CD4-positive, alpha-beta memory T cell (primary cell): ENCODE measurements at regions not wholly inside any gene's neighbourhood (a gene's known extent, or its start where the extent isn't known, plus 50 kb on each side); places are given as distances from the start of the nearest gene placed in this dataset.

Source experiments
- CTCF ChIA-PET: fragments of 350-600 bp; sonication (Branson Sonifier 250); formaldehyde crosslinking; loops from one replicate; lab custom pipeline; 2021; ENCODE audit warnings: inconsistent platforms; ENCODE audit not compliant: partially characterized antibody; lab: Charles Lee
- POLR2A ChIA-PET: fragments of 350-600 bp; sonication (Branson Sonifier 250); formaldehyde crosslinking; loops from one replicate; lab custom pipeline; 2021; ENCODE audit not compliant: partially characterized antibody; lab: Charles Lee
- DNase-seq, 5 donors: peaks; one replicate each; pipeline versions ENCODE4 v3.0.0 to v3.0.0-alpha.2; 2020 to 2022; ENCODE audit warnings: mixed read lengths in 1 of 5
- H3K27ac ChIP-seq: one replicate; pipeline ENCODE4 v1.7.0; 2013; ENCODE audit warnings: low read depth, low read length
- H3K27me3 ChIP-seq: 2 replicates; pipeline ENCODE4 v1.7.0; 2013; ENCODE audit warnings: mild to moderate bottlenecking, low read length, moderate library complexity; ENCODE audit not compliant: insufficient read depth
- H3K36me3 ChIP-seq: 2 replicates; pipeline ENCODE4 v1.7.0; 2013; ENCODE audit warnings: mild to moderate bottlenecking, low read length, moderate library complexity; ENCODE audit not compliant: insufficient read depth
- H3K4me1 ChIP-seq: 2 replicates; pipeline ENCODE4 v1.7.0; 2013; ENCODE audit warnings: mild to moderate bottlenecking, low read length, moderate library complexity; ENCODE audit not compliant: insufficient read depth
- H3K4me3 ChIP-seq, 2 donors: one replicate each; pipeline ENCODE4 v1.7.0; 2013; ENCODE audit warnings: low read length in 2 of 2, mild to moderate bottlenecking in 1 of 2
- H3K9me3 ChIP-seq, 2 donors: one replicate each; pipeline ENCODE4 v1.7.0; 2013; ENCODE audit warnings: low read length in 2 of 2, control low read depth in 1 of 2; ENCODE audit not compliant: control insufficient read depth in 1 of 2
- H3K27ac Mint-ChIP-seq, 7 donors: one replicate each; pipeline ENCODE4 v1.8.0; 2020 to 2021; ENCODE audit warnings: mixed read lengths in 7 of 7, mild to moderate bottlenecking in 6 of 7, inconsistent platforms in 3 of 7, moderate library complexity in 3 of 7
- H3K27me3 Mint-ChIP-seq, 2 donors: one replicate each; pipeline ENCODE4 v1.8.0; 2020 to 2021; ENCODE audit warnings: mixed read lengths in 2 of 2
- H3K36me3 Mint-ChIP-seq, 2 donors: one replicate each; pipeline ENCODE4 v1.8.0; 2020 to 2021; ENCODE audit warnings: mixed read lengths in 2 of 2, inconsistent platforms in 1 of 2, mild to moderate bottlenecking in 1 of 2
- H3K4me1 Mint-ChIP-seq, 4 donors: one replicate each; pipeline ENCODE4 v1.8.0; 2020 to 2021; ENCODE audit warnings: mixed read lengths in 4 of 4, mild to moderate bottlenecking in 1 of 4
- H3K4me3 Mint-ChIP-seq, 8 donors: one replicate each; pipeline ENCODE4 v1.8.0; 2020 to 2021; ENCODE audit warnings: mixed read lengths in 8 of 8, mild to moderate bottlenecking in 7 of 8, moderate library complexity in 6 of 8, inconsistent platforms in 3 of 8
- H3K9me3 Mint-ChIP-seq, 8 donors: one replicate each; pipeline ENCODE4 v1.8.0; 2020 to 2021; ENCODE audit warnings: mixed read lengths in 8 of 8, mild to moderate bottlenecking in 5 of 8, inconsistent platforms in 3 of 8, moderate library complexity in 1 of 8
- intact Hi-C: fragments of 100-400 bp; cut with micrococcal nuclease; formaldehyde crosslinking; loops from one replicate; pipeline ENCODE4 v1.15.1; 2023

- Histone ChIP-seq H3K4me1 (peaks cover 25% of the 10 kb centered on the region), H3K9me3 (no peaks in the 10 kb centered on the region), H3K4me3 (no peak overlapping the region), H3K27ac (no peak overlapping the region), H3K27me3 (peaks cover 3% of the 10 kb centered on the region), H3K36me3 (no peaks in the 10 kb centered on the region)
- Mint-ChIP-seq H3K27ac (peak overlapping the region in 5 of 7 donors; percentile 10 to 86 (median 54)), H3K4me1 (peaks cover 19 to 30% (median 26%) of the 10 kb centered on the region in 4 donors), H3K27me3 (peaks cover 36 to 51% of the 10 kb centered on the region in 2 donors), H3K9me3 (peaks cover 0 to 4% (median 0%) of the 10 kb centered on the region in 8 donors), H3K36me3 (no peaks in the 10 kb centered on the region), H3K4me3 (peak overlapping the region in 7 of 8 donors; percentile 40 to 70 (median 62))
- no peak for DNase-seq
- POLR2A ChIA-PET = no interaction called here
- CTCF ChIA-PET = no interaction called here
- intact Hi-C loops = loop anchor here (10.0 kb wide), 1 partner anchor 947 kb away; no protein-coding TSS in a partner anchor
Measured at GRCh38 chr6:2542101-2542857, 208.4 kb downstream of the MYLK4 start.

DNA sequence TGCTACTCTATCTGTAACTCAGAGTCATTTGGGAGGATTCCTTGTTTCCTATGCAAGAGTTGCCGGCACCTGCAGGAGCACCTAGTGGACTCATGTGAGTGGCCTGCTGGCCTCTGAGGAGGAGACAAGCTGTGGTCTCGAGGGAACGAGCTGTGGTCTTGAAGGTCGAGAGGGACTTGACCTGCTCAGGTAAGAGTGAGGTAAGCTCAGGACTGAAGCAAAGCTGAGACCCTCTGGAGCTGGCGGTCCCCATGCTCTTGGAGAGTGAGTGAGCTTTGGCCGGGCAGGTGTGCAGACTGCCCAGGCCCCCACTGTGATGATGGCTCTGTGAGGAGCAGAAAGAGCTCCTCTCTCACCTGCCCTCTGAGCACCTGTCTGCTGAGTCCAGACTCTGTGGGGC, 214.3 kb downstream of the MYLK4 start:
- Histone ChIP-seq H3K36me3 (no peaks in the 10 kb centered on the region), H3K27ac (no peak overlapping the region), H3K27me3 (peaks cover 3% of the 10 kb centered on the region), H3K4me1 (peaks cover under 1% of the 10 kb centered on the region), H3K9me3 (no peaks in the 10 kb centered on the region), H3K4me3 (no peak overlapping the region)
- Mint-ChIP-seq H3K9me3 (peaks cover 0 to 2% (median 0%) of the 10 kb centered on the region in 8 donors), H3K27ac (no peak overlapping the region), H3K4me3 (no peak overlapping the region), H3K27me3 (peaks cover 40 to 42% of the 10 kb centered on the region in 2 donors), H3K36me3 (no peaks in the 10 kb centered on the region), H3K4me1 (peaks cover 0 to 9% (median 5%) of the 10 kb centered on the region in 4 donors)
- DNase-seq = no peak
- ChIA-PET CTCF (no interaction called here), POLR2A (no interaction called here)
- intact Hi-C loops = no loop called here

- Histone ChIP-seq H3K9me3 (no peaks in the 10 kb centered on the region), H3K4me3 (no peak overlapping the region), H3K36me3 (no peaks in the 10 kb centered on the region), H3K4me1 (no peaks in the 10 kb centered on the region), H3K27ac (no peak overlapping the region), H3K27me3 (no peaks in the 10 kb centered on the region)
- Mint-ChIP-seq H3K27ac (no peak overlapping the region), H3K4me1 (peaks cover 0 to 4% (median 2%) of the 10 kb centered on the region in 4 donors), H3K36me3 (no peaks in the 10 kb centered on the region), H3K9me3 (peaks cover 0 to 2% (median 0%) of the 10 kb centered on the region in 8 donors), H3K4me3 (no peak overlapping the region), H3K27me3 (peaks cover 40 to 43% of the 10 kb centered on the region in 2 donors)
- intact Hi-C loops = no loop called here
- DNase-seq = no peak
- ChIA-PET CTCF (no interaction called here), POLR2A (no interaction called here)
Measured at GRCh38 chr6:2535506-2535905, 215.2 kb downstream of the MYLK4 start.

DNA sequence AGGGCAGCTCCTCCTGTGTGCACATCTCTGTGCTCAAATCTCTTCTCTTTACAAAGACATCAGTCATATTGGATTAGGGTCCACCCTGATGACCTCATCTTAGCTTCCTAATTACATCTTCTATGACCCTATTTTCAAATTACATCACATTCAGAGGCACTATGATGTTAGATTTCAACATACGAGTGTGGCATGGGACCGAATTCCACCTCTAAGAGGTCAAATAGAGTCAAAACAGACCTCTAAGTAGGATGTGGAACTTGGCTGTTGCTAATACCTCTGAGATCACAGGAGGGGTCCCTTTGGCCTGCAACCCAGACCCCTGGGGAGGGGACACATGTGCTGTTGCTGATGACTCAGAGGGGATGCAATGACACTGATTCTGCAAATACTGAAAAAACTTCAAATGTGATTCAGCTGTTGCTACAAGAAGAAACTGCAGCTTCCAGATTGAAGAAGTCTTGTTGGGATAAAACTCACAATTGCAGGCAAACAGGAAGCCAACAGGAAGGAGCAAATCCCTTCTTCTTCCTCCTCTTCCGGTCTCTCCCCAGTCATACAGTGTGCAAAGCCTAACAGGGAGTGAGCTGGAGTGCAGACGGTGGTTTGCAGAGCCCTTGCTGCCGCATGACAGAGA, 216.2 kb downstream of the MYLK4 start:
- no peaks in the 10 kb centered on the region for H3K4me1 ChIP-seq
- no peak for DNase-seq
- no peak overlapping the region for H3K4me3 ChIP-seq
- Mint-ChIP-seq H3K4me1 (peaks cover 0 to 3% (median 1%) of the 10 kb centered on the region in 4 donors), H3K4me3 (no peak overlapping the region), H3K36me3 (no peaks in the 10 kb centered on the region), H3K9me3 (peaks cover 0 to 3% (median 0%) of the 10 kb centered on the region in 8 donors), H3K27me3 (peaks cover 39 to 46% of the 10 kb centered on the region in 2 donors), H3K27ac (no peak overlapping the region)
- H3K27ac ChIP-seq = no peak overlapping the region
- ChIA-PET POLR2A (no interaction called here), CTCF (no interaction called here)
- intact Hi-C loops = no loop called here
- no peaks in the 10 kb centered on the region for H3K9me3 ChIP-seq
- H3K36me3 ChIP-seq = no peaks in the 10 kb centered on the region
- no peaks in the 10 kb centered on the region for H3K27me3 ChIP-seq

DNA sequence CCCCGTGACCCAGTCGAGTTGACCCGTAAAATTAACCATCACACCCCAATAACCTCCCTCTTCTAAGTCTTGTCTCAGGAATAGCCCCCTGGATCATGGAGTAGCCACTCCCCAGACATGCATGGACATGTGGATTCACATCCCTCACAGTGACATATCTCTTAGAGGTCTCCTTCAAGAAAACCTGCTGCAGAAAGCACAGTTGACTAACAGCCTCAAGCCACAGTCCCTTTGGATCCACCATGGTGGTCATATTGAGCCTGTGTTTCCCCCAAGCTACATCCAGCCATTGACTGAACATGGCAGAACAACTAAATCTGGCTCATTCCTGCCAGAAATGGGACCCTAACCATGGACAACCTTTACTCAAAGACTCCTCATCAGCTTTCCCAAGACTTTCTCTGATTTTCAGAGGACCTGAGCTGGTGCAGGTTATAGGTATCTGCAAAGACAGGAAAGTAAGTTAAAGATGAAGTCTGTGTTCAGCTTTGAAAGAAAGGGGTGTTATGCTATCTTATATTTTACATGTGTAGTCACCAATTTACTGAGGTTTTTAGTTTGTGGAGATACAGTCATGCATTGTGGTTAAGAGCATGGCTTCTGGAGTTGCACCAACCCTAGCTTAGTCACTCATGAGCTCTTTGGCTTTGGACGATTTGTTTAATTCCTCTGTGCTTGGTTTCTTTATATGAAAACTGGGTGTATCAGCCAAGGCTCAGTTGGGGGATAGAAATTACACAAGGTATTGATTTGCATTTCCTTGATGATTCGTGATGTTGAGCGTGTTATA, 219.1 kb downstream of the MYLK4 start:
- H3K9me3 ChIP-seq = no peaks in the 10 kb centered on the region
- DNase-seq = no peak
- no peaks in the 10 kb centered on the region for H3K36me3 ChIP-seq
- no peak overlapping the region for H3K27ac ChIP-seq
- POLR2A ChIA-PET = no interaction called here
- no peak overlapping the region for H3K27ac Mint-ChIP-seq
- no peak overlapping the region for H3K4me3 ChIP-seq
- no peaks in the 10 kb centered on the region for H3K27me3 ChIP-seq
- intact Hi-C loops = no loop called here
- peaks cover 26 to 33% of the 10 kb centered on the region in 2 donors for H3K27me3 Mint-ChIP-seq
- no peaks in the 10 kb centered on the region for H3K36me3 Mint-ChIP-seq
- H3K4me1 ChIP-seq = no peaks in the 10 kb centered on the region
- H3K4me3 Mint-ChIP-seq = no peak overlapping the region
- H3K9me3 Mint-ChIP-seq = peaks cover 0 to 3% (median 2%) of the 10 kb centered on the region in 8 donors
- CTCF ChIA-PET = no interaction called here
- peaks cover 0 to 3% (median under 1%) of the 10 kb centered on the region in 4 donors for H3K4me1 Mint-ChIP-seq

GRCh38 chr6:2529211-2529719, 221.5 kb downstream of the MYLK4 start:
- Mint-ChIP-seq H3K27me3 (peaks cover 14 to 25% of the 10 kb centered on the region in 2 donors), H3K4me3 (no peak overlapping the region), H3K27ac (no peak overlapping the region), H3K9me3 (peaks cover 0 to 20% (median 7%) of the 10 kb centered on the region in 8 donors), H3K4me1 (peaks cover 0 to 1% (median under 1%) of the 10 kb centered on the region in 4 donors), H3K36me3 (no peaks in the 10 kb centered on the region)
- CTCF ChIA-PET = no interaction called here
- intact Hi-C loops = no loop called here
- no peak overlapping the region for H3K4me3 ChIP-seq
- no peaks in the 10 kb centered on the region for H3K4me1 ChIP-seq
- H3K27me3 ChIP-seq = no peaks in the 10 kb centered on the region
- no peak overlapping the region for H3K27ac ChIP-seq
- DNase-seq = no peak
- POLR2A ChIA-PET = no interaction called here
- peaks cover under 1 to 2% of the 10 kb centered on the region in 2 donors for H3K9me3 ChIP-seq
- no peaks in the 10 kb centered on the region for H3K36me3 ChIP-seq

- peaks cover 13 to 25% of the 10 kb centered on the region in 2 donors for H3K27me3 Mint-ChIP-seq
- H3K27ac Mint-ChIP-seq = no peak overlapping the region
- H3K4me1 ChIP-seq = no peaks in the 10 kb centered on the region
- no peak overlapping the region for H3K4me3 ChIP-seq
- peaks cover 0 to 30% (median 16%) of the 10 kb centered on the region in 8 donors for H3K9me3 Mint-ChIP-seq
- H3K36me3 Mint-ChIP-seq = no peaks in the 10 kb centered on the region
- intact Hi-C loops = no loop called here
- DNase-seq = no peak
- CTCF ChIA-PET = no interaction called here
- H3K4me3 Mint-ChIP-seq = no peak overlapping the region
- peaks cover 4 to 6% of the 10 kb centered on the region in 2 donors for H3K9me3 ChIP-seq
- no peaks in the 10 kb centered on the region for H3K36me3 ChIP-seq
- no peaks in the 10 kb centered on the region for H3K27me3 ChIP-seq
- H3K27ac ChIP-seq = no peak overlapping the region
- POLR2A ChIA-PET = no interaction called here
- H3K4me1 Mint-ChIP-seq = no peaks in the 10 kb centered on the region
Measured at GRCh38 chr6:2528156-2528555, 222.6 kb downstream of the MYLK4 start.
